ENCODE measurements at regions not wholly inside any gene's neighbourhood (a gene's known extent, or its start where the extent isn't known, plus 50 kb on each side); places are given as distances from the start of the nearest gene placed in this dataset.
A peak's percentile ranks its signal among the peaks of the same experiment; 100 is the strongest.

- DNase-seq, result no peak
Measured at GRCh38 chr6:157756708-157757429, 66.2 kb upstream of the SNX9 start.

- no peak for DNase-seq
Measured at GRCh38 chr6:157757430-157758403, 65.3 kb upstream of the SNX9 start.

DNA sequence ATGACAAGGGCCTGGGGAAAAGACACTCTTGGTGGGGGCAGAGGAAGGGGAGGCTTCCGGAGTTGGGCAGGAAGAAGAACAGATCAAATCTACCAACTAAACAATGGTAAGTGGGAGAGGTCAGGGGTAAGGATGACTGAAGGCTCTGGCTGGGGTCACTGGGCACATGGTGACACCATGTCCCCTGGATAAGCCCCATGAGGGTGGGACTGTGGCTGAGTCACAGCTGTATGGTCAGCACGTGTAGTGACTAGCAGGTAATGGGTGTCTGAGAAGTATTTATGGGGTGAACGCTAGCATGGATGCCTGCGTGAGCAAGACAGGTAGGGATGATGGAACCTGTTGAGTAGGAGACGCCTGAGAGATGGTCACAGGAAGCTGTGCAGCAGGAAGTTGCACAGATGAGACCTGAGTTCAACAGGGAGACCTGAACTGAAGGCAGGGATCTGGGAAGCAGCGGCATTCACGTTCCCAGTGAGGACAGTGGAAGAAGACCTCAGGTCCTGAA is 64.5 kb upstream of the SNX9 start:
- no peak for DNase-seq

GRCh38 chr6:157759028-157759427 is 64.0 kb upstream of the SNX9 start:
- no peak for DNase-seq

DNA sequence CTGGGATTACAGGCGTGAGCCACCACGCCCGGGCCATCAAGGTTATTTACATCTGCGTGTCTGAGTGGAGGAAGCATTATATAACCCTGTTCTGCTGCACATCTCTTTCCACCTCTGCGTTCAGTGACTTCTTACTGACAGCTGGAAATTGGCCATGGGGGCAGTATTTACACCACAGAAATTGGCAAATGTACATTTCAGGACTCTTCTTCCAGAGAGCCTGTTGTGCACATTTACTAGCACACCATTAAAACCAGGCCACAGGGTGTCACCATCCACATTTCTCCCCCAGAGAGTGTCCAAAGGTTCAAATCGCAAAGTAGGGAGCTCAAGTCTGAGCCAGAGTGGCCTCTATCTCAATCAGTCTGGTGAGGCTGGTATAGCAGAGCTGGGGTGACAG is 62.9 kb upstream of the SNX9 start:
- no peak for DNase-seq

DNA sequence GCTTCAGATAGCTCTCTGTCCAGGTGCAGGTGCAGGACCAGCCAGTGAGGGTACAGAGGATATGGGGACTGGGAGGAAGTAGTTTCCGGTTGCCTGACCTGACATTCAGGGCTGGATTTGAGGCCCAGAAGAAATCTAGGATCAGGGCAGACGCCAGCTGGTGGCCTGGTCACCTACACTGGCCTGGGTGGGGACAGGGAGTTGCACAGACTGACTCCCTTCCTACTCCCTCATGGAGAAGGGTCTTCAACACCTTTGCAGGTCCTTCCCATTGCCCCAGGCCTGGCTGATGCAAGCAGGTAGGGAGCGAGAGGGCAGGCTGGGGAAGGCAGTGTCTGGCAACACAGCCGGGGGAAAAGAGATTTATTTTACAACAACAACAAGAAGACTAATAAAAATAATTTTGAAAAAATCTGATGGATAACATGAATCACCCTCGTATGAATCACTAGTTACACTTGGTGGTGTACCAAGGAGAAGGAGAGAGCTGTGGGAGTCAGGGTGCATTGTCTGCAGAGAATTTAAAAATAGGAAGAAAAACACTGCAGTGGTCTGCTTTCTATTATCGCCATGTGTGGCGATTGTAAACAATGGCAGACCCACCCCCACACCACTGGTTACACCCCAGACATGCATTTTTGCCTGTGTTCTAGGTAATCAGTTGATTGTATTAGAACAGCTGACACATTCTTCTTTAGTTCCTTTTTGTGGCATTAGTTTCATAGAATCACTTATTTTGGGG is 62.3 kb upstream of the SNX9 start:
- DNase-seq, result no peak

GRCh38 chr6:157761331-157761921 is 61.6 kb upstream of the SNX9 start:
- DNase-seq, result no peak

DNA sequence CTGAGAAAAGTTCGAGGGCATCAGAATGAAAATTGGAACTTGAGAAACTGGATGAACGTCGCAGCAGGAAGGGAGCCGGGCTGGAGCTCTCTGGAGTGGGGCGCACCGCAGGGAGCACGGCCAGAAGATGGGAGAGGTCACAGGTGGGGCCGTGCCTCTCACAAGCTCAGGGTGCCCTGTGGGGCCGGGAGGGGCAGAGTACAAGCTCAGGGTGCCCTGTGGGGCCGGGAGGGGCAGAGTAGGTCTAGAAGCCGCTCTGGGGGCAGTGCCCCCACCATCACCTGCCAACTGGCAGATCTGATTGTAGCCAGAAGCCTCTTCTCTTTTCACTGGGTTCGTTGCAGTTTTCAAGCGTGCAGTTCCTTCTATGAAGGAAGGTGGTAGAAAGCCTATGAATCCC is 61.1 kb upstream of the SNX9 start:
- no peak for DNase-seq

GRCh38 chr6:157762636-157763035 is 60.4 kb upstream of the SNX9 start:
- no peak for DNase-seq

DNA sequence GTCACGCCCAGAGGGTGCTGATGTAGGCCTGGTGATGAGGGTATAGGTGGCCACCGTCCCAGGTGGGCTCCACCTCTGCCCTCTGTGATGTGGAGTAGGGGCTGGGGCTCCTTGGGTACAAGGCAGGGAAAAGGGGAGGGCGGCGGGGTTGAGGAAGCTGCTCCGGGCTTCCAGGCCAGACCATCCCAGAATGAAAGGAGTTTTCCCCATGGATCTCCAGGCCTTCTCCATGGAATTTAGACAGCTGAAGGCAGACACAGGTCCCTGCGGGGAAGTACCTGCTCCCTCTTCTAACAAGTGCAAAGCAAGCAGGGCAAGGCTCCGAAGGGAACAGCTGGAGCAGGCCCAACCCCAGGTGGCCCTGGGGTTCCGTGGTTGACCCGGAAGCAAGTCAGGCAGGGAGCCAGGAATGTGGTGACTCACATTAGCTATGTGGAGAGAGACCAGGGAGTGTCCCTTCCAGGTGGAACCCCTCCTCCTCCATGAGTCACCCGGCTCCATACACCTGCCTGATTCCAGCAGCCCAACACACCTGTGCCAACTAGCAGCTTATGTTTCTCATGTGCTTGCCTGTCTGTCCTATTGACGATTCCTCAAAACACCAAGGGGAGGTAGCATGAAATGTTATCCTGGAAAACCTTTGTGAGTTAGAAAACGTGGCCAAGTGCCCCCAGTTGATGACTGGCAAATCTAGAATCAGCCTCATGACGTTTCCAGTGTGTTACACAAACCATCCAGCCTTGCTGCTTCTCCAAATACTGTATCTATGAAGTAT is 59.7 kb upstream of the SNX9 start:
- no peak for DNase-seq

- DNase-seq, result no peak
Measured at GRCh38 chr6:157763904-157764177, 59.2 kb upstream of the SNX9 start.

GRCh38 chr6:157764178-157765068 is 58.6 kb upstream of the SNX9 start:
- peak; percentile 63 for DNase-seq

DNA sequence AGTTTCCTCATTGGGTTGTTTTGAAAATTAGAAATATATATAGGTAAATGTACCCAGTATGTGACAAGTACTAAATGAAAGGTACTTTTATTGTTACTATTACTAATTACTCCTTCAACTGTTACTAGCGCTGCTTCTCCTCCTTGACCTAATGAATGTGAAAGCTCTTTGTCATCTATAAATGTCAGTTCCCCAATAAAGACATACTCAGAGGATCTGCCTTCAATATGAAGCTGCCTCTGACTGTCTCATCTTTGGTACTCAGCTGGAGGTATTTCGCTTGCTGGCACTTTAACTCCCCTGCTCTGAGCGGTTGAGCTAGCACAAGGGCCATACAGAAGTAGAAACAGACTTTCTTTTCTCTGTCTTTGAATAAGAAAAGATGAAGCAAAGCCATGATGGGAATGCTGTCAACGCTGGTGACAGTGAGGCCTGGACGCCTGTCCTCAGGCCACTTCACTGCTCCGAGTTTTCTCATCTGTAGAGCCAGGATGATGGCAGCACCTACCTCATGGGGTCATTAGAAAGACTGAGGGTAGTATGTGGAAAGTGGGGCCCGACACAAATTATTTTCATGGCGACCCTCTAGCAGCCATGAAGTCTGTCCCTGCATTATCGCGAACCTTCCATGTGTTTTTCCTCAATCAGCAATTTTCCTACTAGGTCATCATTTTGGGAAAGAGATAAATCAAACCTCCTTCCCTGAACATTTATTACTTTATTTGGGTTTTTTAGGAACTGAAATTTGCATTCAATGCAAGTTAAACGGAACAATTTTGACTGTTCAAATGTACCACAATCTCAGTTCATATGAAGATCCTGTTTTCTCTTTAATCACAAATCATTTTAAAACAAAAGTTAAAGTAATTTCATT is 55.9 kb upstream of the SNX9 start:
- DNase-seq, result no peak

DNA sequence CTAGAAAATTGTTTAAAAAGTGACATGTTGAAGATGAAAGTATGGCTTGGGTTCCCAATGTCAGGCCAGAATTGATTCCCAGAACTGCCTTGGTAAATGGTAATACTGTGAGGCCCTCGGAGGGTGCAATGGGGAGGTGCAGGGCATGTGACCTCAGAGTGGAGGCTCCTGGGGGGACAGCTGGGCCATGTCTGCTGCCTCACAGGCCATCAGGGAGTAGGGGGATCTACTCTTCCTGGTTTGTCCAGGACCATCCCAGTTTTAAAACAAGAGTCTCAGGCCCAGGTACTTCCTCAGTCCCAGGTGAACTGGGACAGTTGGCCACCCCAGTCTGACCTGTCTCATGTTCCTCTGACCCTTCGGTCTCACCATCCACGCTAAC is 55.3 kb upstream of the SNX9 start:
- DNase-seq, result no peak

- no peak for DNase-seq
Measured at GRCh38 chr6:157768304-157768703, 54.7 kb upstream of the SNX9 start.

- DNase-seq, result no peak
Measured at GRCh38 chr6:157768863-157769551, 54.0 kb upstream of the SNX9 start.

DNA sequence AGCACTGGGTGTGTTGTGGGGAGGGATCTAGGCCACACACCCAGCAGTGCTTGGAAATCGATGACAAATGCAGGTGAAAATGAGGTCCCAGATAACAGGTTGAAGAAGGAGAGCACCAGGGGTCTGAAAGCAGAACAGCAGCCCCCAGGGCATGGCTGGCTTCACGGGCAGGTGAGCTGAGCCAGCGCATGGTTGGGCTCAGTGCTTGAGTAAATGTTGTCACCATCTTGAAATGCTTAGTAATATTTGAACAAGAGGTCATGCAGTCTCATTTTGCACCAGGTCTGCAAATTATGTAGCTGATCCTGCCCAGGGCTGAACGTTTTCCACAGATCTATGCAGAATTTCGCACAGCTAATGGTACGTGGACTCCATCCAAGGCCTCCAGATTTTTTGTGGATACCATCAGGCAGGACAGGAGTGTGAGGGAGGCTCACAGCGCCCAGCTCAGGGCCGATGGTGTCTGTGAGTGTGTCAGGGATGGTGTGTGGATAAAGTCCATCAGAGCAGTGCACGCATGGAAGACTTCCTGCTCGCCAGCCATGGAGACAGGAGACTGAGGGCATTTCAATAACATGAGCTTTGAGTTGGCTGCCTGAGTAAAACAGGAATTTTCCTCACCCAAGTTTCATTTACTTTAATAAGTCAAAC is 53.1 kb upstream of the SNX9 start:
- DNase-seq, result no peak

DNA sequence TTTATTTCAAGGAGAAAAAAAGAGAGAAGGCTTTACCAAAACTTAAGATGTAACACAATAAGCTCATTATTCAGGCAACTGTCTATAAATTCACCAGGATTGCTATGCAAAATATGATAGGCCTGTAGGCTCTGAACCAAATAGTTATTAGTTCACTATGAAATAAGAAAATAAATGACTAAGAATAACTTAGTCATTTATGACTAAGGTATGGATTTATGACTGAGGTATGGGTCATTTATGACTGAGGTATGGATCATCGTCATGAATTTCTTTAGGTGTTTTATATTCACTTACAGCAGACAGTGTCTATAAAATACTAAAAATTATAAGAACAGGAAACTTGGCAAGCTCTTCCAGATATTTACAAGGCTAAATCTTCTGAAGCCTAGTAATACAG is 52.1 kb upstream of the SNX9 start:
- DNase-seq, result no peak

GRCh38 chr6:157772820-157773219 is 50.2 kb upstream of the SNX9 start:
- DNase-seq, result no peak

Data from activated gamma-delta T cell (primary cell).